HepG2 (cell line): ENCODE measurements at regions not wholly inside any gene's neighbourhood (a gene's known extent, or its start where the extent isn't known, plus 50 kb on each side); places are given as distances from the start of the nearest gene placed in this dataset.

Source experiments
- ARNTL ChIP-seq: sonication (generic); formaldehyde crosslinking; IDR thresholded peaks from 2 replicates; pipeline ENCODE4 v1.4.0; 2020; ENCODE audit warnings: mild to moderate bottlenecking, missing genetic modification reagents
- ATF1 ChIP-seq: IDR thresholded peaks from 2 replicates; pipeline ENCODE4 v1.6.1; 2016; ENCODE audit warnings: mild to moderate bottlenecking, control low read depth
- DPF2 ChIP-seq: sonication (generic); formaldehyde crosslinking; IDR thresholded peaks from 2 replicates; pipeline ENCODE4 v1.4.0; 2020; ENCODE audit warnings: mild to moderate bottlenecking, low read depth, missing genetic modification reagents, borderline replicate concordance
- FOXK2 ChIP-seq: fragments of 450-650 bp; IDR thresholded peaks from 2 replicates; pipeline ENCODE4 v1.6.1; 2016
- GTF2F1 ChIP-seq: fragments of 150-350 bp; IDR thresholded peaks from 2 replicates; pipeline ENCODE4 v1.6.1; 2014; ENCODE audit warnings: low read length
- PHF21A ChIP-seq: sonication (generic); formaldehyde crosslinking; IDR thresholded peaks from 2 replicates; pipeline ENCODE4 v1.5.0; 2020; ENCODE audit warnings: mild to moderate bottlenecking, missing genetic modification reagents
- PITX1 ChIP-seq: sonication (generic); formaldehyde crosslinking; IDR thresholded peaks from 2 replicates; pipeline ENCODE4 v1.5.1; 2020; ENCODE audit warnings: mild to moderate bottlenecking, missing genetic modification reagents
- SIX4 ChIP-seq: sonication (generic); formaldehyde crosslinking; IDR thresholded peaks from 2 replicates; pipeline ENCODE4 v1.4.0; 2020; ENCODE audit warnings: missing genetic modification reagents
- SP5 ChIP-seq: IDR thresholded peaks from 2 replicates; pipeline ENCODE4 v1.6.1; 2016; ENCODE audit warnings: low read depth, borderline replicate concordance
- SPEN ChIP-seq: sonication (generic); formaldehyde crosslinking; IDR thresholded peaks from 2 replicates; pipeline ENCODE4 v1.5.1; 2020; ENCODE audit warnings: low read depth, mild to moderate bottlenecking, missing genetic modification reagents
- STAT5B ChIP-seq: sonication (generic); formaldehyde crosslinking; IDR thresholded peaks from 2 replicates; pipeline ENCODE4 v1.4.0; 2020; ENCODE audit warnings: missing genetic modification reagents
- SYNCRIP ChIP-seq: fragments of 200-400 bp; formaldehyde crosslinking; IDR thresholded peaks from 2 replicates; pipeline ENCODE4 v1.6.1; 2018; ENCODE audit warnings: mild to moderate bottlenecking, low read depth, low read length; ENCODE audit not compliant: insufficient read depth
- TEAD3 ChIP-seq: optimal IDR thresholded peaks from 2 replicates; pipeline ENCODE3; 2016; ENCODE audit warnings: borderline replicate concordance
- ZNF562 ChIP-seq: sonication (generic); formaldehyde crosslinking; IDR thresholded peaks from 2 replicates; pipeline ENCODE4 v1.8.0; 2022; ENCODE audit warnings: missing genetic modification reagents, borderline replicate concordance
- ZNF670 ChIP-seq: sonication (generic); formaldehyde crosslinking; IDR thresholded peaks from 2 replicates; pipeline ENCODE4 v1.8.0; 2022; ENCODE audit warnings: mild to moderate bottlenecking, missing genetic modification reagents, borderline replicate concordance
- ZNF782 ChIP-seq: sonication (generic); formaldehyde crosslinking; IDR thresholded peaks from 2 replicates; pipeline ENCODE4 v1.4.0; 2020; ENCODE audit warnings: missing genetic modification reagents, mild to moderate bottlenecking, borderline replicate concordance
- TF ChIP-seq, protein P1 (sequence below): sonication (generic); formaldehyde crosslinking; IDR thresholded peaks from 2 replicates; pipeline ENCODE4 v1.5.0; 2020; ENCODE audit warnings: mild to moderate bottlenecking, missing genetic modification reagents
- TF ChIP-seq, protein P2 (sequence below): sonication (generic); formaldehyde crosslinking; IDR thresholded peaks from 2 replicates; pipeline ENCODE4; 2020; ENCODE audit warnings: missing genetic modification reagents, mild to moderate bottlenecking, borderline replicate concordance
- TF ChIP-seq, protein P3 (sequence below): sonication (generic); formaldehyde crosslinking; IDR thresholded peaks from 2 replicates; pipeline ENCODE4 v1.9.0; 2021; ENCODE audit warnings: missing genetic modification reagents, borderline replicate concordance
- TF ChIP-seq, protein P4 (sequence below), 2 experiments: fragments of 450-650 bp in 1 of 2; sonication (generic) in 1 of 2; formaldehyde crosslinking; IDR thresholded peaks; 2 replicates each; pipeline versions ENCODE4 v1.5.0 to v1.8.0; 2020 to 2022; ENCODE audit warnings: mild to moderate bottlenecking in 1 of 2, missing genetic modification reagents in 1 of 2
- TF ChIP-seq, protein P5 (sequence below): sonication (generic); formaldehyde crosslinking; conservative IDR thresholded peaks from 2 replicates; pipeline ENCODE4 v1.4.0; 2020; ENCODE audit warnings: missing genetic modification reagents

DNA sequence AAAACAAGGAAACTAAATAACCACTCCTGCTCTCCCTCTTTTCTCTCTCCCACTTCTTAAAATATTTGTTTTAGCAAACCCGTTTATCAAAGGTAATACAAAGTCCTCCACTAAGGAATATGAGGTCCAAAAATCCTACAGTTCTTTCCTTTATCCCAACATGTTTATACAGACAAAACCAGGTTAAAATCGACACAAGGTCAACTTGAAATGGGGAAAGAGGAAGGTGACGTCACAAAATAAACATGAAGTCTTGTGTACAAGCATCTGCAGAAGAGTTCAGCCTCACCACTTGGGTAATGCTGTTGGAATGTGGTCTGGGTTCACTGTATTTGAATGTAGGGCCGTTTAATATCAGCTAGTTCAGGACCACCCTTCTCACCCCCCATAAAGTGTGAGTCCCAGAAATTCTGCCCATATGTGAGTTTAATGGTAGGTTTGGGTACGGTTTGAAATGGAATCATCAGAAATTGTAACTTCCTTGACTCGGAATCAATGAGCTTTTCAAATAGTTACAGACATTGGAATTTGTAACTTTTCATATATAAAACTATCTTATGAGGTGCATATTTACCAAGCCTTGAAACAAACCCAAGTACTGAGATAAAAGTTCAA lies 120.0 kb upstream of the SLC38A2 start (continued):
- TF ChIP-seq, protein P1, sequence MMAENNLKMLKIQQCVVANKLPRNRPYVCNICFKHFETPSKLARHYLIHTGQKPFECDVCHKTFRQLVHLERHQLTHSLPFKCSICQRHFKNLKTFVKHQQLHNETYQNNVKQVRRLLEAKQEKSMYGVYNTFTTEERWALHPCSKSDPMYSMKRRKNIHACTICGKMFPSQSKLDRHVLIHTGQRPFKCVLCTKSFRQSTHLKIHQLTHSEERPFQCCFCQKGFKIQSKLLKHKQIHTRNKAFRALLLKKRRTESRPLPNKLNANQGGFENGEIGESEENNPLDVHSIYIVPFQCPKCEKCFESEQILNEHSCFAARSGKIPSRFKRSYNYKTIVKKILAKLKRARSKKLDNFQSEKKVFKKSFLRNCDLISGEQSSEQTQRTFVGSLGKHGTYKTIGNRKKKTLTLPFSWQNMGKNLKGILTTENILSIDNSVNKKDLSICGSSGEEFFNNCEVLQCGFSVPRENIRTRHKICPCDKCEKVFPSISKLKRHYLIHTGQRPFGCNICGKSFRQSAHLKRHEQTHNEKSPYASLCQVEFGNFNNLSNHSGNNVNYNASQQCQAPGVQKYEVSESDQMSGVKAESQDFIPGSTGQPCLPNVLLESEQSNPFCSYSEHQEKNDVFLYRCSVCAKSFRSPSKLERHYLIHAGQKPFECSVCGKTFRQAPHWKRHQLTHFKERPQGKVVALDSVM (CRISPR knock-in tag), result no peak
- TF ChIP-seq ZNF562 (CRISPR knock-in tag) (no peak), ZNF782 (CRISPR knock-in tag) (no peak), DPF2 (CRISPR knock-in tag) (peak; percentile 87), SPEN (CRISPR knock-in tag) (peak; percentile 55; the same call in 1 of the 2 replicates), FOXK2 (peak; percentile 98), GTF2F1 (no peak), STAT5B (CRISPR knock-in tag) (0 out of 2 replicates have a peak, but pooled peaks have one; percentile 49), ZNF670 (CRISPR knock-in tag) (no peak), ATF1 (CRISPR knock-in tag) (peak; percentile 98), PITX1 (peak; percentile 93), SIX4 (CRISPR knock-in tag) (peak; percentile 83), ARNTL (CRISPR knock-in tag) (peak; percentile 94), PHF21A (peak; percentile 89), SP5 (CRISPR knock-in tag) (peak; percentile 82), SYNCRIP (no peak), TEAD3 (CRISPR knock-in tag) (peak; percentile 99)
- TF ChIP-seq, protein P2, sequence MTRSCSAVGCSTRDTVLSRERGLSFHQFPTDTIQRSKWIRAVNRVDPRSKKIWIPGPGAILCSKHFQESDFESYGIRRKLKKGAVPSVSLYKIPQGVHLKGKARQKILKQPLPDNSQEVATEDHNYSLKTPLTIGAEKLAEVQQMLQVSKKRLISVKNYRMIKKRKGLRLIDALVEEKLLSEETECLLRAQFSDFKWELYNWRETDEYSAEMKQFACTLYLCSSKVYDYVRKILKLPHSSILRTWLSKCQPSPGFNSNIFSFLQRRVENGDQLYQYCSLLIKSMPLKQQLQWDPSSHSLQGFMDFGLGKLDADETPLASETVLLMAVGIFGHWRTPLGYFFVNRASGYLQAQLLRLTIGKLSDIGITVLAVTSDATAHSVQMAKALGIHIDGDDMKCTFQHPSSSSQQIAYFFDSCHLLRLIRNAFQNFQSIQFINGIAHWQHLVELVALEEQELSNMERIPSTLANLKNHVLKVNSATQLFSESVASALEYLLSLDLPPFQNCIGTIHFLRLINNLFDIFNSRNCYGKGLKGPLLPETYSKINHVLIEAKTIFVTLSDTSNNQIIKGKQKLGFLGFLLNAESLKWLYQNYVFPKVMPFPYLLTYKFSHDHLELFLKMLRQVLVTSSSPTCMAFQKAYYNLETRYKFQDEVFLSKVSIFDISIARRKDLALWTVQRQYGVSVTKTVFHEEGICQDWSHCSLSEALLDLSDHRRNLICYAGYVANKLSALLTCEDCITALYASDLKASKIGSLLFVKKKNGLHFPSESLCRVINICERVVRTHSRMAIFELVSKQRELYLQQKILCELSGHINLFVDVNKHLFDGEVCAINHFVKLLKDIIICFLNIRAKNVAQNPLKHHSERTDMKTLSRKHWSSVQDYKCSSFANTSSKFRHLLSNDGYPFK (CRISPR knock-in tag), result no peak
- TF ChIP-seq, protein P3, sequence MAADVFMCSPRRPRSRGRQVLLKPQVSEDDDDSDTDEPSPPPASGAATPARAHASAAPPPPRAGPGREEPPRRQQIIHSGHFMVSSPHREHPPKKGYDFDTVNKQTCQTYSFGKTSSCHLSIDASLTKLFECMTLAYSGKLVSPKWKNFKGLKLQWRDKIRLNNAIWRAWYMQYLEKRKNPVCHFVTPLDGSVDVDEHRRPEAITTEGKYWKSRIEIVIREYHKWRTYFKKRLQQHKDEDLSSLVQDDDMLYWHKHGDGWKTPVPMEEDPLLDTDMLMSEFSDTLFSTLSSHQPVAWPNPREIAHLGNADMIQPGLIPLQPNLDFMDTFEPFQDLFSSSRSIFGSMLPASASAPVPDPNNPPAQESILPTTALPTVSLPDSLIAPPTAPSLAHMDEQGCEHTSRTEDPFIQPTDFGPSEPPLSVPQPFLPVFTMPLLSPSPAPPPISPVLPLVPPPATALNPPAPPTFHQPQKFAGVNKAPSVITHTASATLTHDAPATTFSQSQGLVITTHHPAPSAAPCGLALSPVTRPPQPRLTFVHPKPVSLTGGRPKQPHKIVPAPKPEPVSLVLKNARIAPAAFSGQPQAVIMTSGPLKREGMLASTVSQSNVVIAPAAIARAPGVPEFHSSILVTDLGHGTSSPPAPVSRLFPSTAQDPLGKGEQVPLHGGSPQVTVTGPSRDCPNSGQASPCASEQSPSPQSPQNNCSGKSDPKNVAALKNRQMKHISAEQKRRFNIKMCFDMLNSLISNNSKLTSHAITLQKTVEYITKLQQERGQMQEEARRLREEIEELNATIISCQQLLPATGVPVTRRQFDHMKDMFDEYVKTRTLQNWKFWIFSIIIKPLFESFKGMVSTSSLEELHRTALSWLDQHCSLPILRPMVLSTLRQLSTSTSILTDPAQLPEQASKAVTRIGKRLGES (CRISPR knock-in tag), result no peak
- TF ChIP-seq, protein P4, sequence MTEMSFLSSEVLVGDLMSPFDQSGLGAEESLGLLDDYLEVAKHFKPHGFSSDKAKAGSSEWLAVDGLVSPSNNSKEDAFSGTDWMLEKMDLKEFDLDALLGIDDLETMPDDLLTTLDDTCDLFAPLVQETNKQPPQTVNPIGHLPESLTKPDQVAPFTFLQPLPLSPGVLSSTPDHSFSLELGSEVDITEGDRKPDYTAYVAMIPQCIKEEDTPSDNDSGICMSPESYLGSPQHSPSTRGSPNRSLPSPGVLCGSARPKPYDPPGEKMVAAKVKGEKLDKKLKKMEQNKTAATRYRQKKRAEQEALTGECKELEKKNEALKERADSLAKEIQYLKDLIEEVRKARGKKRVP (CRISPR knock-in tag; IDR thresholded peaks at IDR 0.05), result peak in 1 of 2 experiments; percentile 91; a peak in 2 of 4 replicates
- TF ChIP-seq, protein P5, sequence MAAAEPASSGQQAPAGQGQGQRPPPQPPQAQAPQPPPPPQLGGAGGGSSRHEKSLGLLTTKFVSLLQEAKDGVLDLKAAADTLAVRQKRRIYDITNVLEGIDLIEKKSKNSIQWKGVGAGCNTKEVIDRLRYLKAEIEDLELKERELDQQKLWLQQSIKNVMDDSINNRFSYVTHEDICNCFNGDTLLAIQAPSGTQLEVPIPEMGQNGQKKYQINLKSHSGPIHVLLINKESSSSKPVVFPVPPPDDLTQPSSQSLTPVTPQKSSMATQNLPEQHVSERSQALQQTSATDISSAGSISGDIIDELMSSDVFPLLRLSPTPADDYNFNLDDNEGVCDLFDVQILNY, result no peak
